ENCODE measurements at regions not wholly inside any gene's neighbourhood (a gene's known extent, or its start where the extent isn't known, plus 50 kb on each side); places are given as distances from the start of the nearest gene placed in this dataset.
"Not testable (repeated sequence)": the region's sequence is repeated elsewhere in the genome, so short reads cannot be mapped to it uniquely, and the experiment has no call there.

DNA sequence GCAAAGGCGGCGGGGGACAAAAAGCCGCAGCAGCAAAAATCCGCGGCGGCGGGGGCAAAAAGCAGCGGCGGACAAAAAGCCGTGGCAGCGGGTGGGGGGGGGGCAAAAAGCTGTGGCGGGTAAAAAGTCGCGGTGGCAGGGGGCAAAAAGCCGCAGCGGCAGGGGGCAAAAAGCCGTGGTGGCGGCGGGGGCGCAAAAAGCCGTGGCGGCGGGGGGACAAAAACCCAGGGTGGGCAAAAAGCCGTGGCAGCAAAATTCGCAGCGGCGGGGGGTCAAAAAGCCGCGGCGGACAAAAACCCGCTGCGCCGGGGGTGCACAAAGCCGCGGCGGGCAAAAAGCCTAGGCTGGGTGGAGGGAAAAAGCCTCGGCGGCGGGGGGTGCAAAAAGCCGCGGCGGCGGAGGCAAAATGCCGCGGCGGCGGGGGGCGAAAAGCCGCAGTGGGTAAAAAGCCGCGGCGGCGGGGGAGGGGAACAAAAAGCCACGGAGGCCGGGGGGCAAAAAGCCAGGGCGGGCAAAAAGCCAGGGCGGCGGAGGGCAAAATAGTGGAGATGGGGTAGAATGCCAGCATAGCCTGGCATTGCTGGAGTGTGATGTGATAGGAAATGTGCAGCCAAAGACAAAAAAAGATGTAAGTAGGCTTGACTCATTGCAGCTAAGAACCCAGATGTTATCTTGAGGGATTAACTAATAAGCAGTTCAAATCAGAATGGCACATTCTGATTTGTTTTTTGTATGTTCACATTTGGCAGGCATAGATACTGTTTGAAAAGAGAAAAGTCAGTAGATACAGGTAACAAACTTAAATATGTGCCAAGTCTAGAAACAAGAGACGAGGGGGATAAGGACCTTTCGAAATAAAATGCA, 1076.3 kb downstream of the RPIA start:
- TF ChIP-seq, protein P1, sequence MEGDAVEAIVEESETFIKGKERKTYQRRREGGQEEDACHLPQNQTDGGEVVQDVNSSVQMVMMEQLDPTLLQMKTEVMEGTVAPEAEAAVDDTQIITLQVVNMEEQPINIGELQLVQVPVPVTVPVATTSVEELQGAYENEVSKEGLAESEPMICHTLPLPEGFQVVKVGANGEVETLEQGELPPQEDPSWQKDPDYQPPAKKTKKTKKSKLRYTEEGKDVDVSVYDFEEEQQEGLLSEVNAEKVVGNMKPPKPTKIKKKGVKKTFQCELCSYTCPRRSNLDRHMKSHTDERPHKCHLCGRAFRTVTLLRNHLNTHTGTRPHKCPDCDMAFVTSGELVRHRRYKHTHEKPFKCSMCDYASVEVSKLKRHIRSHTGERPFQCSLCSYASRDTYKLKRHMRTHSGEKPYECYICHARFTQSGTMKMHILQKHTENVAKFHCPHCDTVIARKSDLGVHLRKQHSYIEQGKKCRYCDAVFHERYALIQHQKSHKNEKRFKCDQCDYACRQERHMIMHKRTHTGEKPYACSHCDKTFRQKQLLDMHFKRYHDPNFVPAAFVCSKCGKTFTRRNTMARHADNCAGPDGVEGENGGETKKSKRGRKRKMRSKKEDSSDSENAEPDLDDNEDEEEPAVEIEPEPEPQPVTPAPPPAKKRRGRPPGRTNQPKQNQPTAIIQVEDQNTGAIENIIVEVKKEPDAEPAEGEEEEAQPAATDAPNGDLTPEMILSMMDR (IDR thresholded peaks at IDR 0.05; ENCODE audit: extremely low read depth, insufficient read depth, missing control alignments), result no peak
- in situ Hi-C loops (cut with MboI; ENCODE audit: low pct_unique_long_range_greater_than_20kb, low sequenced_read_pairs, unreplicated experiment), result no loop called here
- no peak for DNase-seq (ENCODE audit: low spot score)

DNA sequence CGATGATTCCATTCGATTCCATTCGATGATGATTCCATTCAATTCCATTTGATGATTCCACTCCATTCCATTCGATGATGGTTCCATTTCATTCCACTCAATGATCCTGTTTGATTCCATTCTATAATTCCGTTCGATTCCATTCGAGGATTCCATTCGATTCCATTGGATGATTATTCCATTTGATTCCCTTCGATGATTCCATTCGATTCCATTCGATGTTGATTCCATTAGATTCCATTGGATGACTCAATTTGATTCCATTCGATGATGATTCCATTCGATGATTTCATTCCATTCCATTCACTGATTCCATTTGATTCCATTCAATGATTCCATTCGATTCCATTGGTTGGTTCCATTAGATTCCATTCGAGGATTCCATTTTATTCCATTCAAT, 1084.4 kb downstream of the RPIA start:
- TF ChIP-seq, protein P1 (IDR thresholded peaks at IDR 0.05; ENCODE audit: extremely low read depth, insufficient read depth, missing control alignments), result no peak
- in situ Hi-C loops (cut with MboI; ENCODE audit: low pct_unique_long_range_greater_than_20kb, low sequenced_read_pairs, unreplicated experiment), result no loop called here
- DNase-seq (ENCODE audit: low spot score), result no peak

- in situ Hi-C loops (cut with MboI; ENCODE audit: low pct_unique_long_range_greater_than_20kb, low sequenced_read_pairs, unreplicated experiment), result no loop called here
- DNase-seq (ENCODE audit: low spot score), result no peak
- TF ChIP-seq, protein P1 (IDR thresholded peaks at IDR 0.05; ENCODE audit: extremely low read depth, insufficient read depth, missing control alignments), result no peak
Observed at GRCh38 chr2:89780318-89780717, 1088.8 kb downstream of the RPIA start.

DNA sequence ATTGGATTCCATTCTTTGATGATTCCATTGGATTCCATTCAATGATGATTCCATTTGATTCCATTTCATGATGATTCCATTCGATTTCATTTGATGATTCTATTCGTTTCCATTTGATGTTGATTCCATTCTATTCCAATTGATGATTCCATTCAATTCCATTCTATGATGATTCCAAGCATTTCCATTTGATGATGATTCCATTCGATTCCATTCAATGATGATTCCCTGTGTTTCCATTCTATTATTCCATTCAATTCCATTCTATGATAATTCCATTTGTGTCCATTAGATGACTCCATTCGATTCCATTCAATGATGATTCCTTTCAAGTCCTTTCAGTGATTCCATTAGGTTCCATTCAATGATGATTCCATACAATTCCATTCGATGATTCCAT, 1090.5 kb downstream of the RPIA start:
- TF ChIP-seq, protein P1 (IDR thresholded peaks at IDR 0.05; ENCODE audit: extremely low read depth, insufficient read depth, missing control alignments), result no peak
- no peak for DNase-seq (ENCODE audit: low spot score)
- in situ Hi-C loops (cut with MboI; ENCODE audit: low pct_unique_long_range_greater_than_20kb, low sequenced_read_pairs, unreplicated experiment), result no loop called here

DNA sequence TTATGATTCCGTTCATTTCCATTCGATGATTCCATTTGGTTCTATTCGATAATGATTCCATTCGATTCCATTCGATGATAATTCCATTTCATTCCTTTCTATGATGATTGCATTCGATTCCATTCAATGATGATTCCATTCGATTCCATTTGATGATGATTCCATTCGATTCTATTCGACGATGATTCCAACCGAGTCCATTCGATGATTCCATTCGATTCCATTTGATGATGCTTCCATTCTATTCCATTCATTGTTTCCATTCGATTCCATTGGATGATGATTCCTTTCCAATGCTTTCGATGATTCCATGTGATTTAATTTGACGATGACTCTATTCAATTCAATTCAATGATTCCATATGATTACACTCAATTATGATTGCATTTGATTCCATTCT, 1093.5 kb downstream of the RPIA start:
- in situ Hi-C loops (cut with MboI; ENCODE audit: low pct_unique_long_range_greater_than_20kb, low sequenced_read_pairs, unreplicated experiment), result no loop called here
- TF ChIP-seq, protein P1 (IDR thresholded peaks at IDR 0.05; ENCODE audit: extremely low read depth, insufficient read depth, missing control alignments), result no peak
- no peak for DNase-seq (ENCODE audit: low spot score)

- in situ Hi-C loops (cut with MboI; ENCODE audit: low pct_unique_long_range_greater_than_20kb, low sequenced_read_pairs, unreplicated experiment); DNase-seq (ENCODE audit: low spot score): not testable (repeated sequence)
Observed at GRCh38 chr2:89785528-89785927, 1094.1 kb downstream of the RPIA start.

DNA sequence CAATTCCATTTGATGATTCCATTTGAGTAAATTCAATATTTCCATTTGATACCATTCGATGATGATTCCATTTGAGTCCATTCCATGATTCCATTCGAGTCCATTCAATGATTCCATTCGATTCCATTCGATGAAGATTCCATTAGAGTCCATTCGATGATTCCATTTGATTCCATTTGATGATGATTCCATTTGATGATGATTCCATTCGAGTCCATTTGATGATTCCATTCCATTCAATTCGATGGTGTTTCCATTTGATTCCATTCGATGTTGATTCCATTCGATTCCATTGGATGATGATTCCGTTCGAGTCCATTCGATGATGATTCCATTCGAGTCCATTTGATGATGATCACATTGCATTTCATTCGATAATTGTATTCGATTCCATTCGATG, 1095.2 kb downstream of the RPIA start:
- DNase-seq (ENCODE audit: low spot score); in situ Hi-C loops (cut with MboI; ENCODE audit: low pct_unique_long_range_greater_than_20kb, low sequenced_read_pairs, unreplicated experiment): not testable (repeated sequence)

GRCh38 chr2:89795530-89795929, 1104.1 kb downstream of the RPIA start:
- in situ Hi-C loops (cut with MboI; ENCODE audit: low pct_unique_long_range_greater_than_20kb, low sequenced_read_pairs, unreplicated experiment); DNase-seq (ENCODE audit: low spot score): not testable (repeated sequence)
